K562 (cell line): ENCODE measurements at regions not wholly inside any gene's neighbourhood (a gene's known extent, or its start where the extent isn't known, plus 50 kb on each side); places are given as distances from the start of the nearest gene placed in this dataset.
A peak's percentile ranks its signal among the peaks of the same experiment; 100 is the strongest.

ENCODE experiments used
- ATAC-seq: fragments of 200-7000 bp; cut with Tn5 transposase; 3 replicates; pipeline ENCODE4 v1.9.1; 2020; ENCODE audit warnings: moderate library complexity
- BruUV-seq: library from RNA; stranded (reverse); fragments of 400-500 nt; replicated peaks from 2 replicates; lab custom pipeline; 2021; lab: Mats Ljungman, UMichigan
- CTCF ChIA-PET: fragments of 300-600 bp; formaldehyde crosslinking; extraction: SDS; loops from one replicate; lab custom pipeline; 2021; ENCODE audit warnings: low intra/inter-chr PET ratio; lab: Yijun Ruan, JAX
- POLR2A ChIA-PET: fragments of 300-600, 350-650 bp; sonication (Branson Sonifier 250); formaldehyde crosslinking; extraction: SDS; loops from one replicate; lab custom pipeline; 2021; ENCODE audit warnings: antibody characterized with exemption, inconsistent platforms; lab: Yijun Ruan, JAX
- DNase-seq, 4 experiments: peaks; one replicate each; pipeline versions ENCODE4 v3.0.0 to v3.0.0-alpha.2; 2011 to 2018; ENCODE audit warnings: low spot score in 3 of 4, mixed read lengths in 3 of 4; ENCODE audit errors: extremely low read depth in 1 of 4
- FAIRE-seq: peaks from 2 replicates; lab custom pipeline; 2011; peaks lifted over from hg19 to GRCh38; lab: Jason Lieb, UNC
- H2AFZ ChIP-seq: 2 replicates; pipeline ENCODE4 v1.6.0; 2011; ENCODE audit warnings: low read depth, low read length, control low read depth, inconsistent platforms
- H3K27ac ChIP-seq: fragments of 200-600 bp; 3 replicates; pipeline ENCODE4 v1.8.0; 2011; ENCODE audit warnings: low read depth, mild to moderate bottlenecking, control low read depth, inconsistent platforms, low read length, moderate library complexity, mixed read lengths; ENCODE audit errors: extremely low read depth
- H3K27me3 ChIP-seq, 2 experiments: fragments of 300-600 bp in 1 of 2; 2 replicates in 1 of 2; 3 replicates in 1 of 2; pipeline versions ENCODE4 v1.6.0 to v1.8.0; 2011; ENCODE audit warnings: inconsistent platforms in 2 of 2, low read length in 2 of 2, mild to moderate bottlenecking in 1 of 2, mixed read lengths in 1 of 2, moderate library complexity in 1 of 2; ENCODE audit not compliant: control insufficient read depth in 2 of 2, insufficient read depth in 2 of 2
- H3K36me3 ChIP-seq: fragments of 300-600 bp; 3 replicates; pipeline ENCODE4 v1.8.0; 2011; ENCODE audit warnings: mild to moderate bottlenecking, low read length, inconsistent platforms; ENCODE audit not compliant: control insufficient read depth, insufficient read depth
- H3K4me1 ChIP-seq, 2 experiments: fragments of 200-600 bp in 1 of 2; replicated peaks in 1 of 2; 2 replicates in 1 of 2; 3 replicates in 1 of 2; pipeline versions ENCODE4 v1.5.1 to v1.8.0; 2011; ENCODE audit warnings: inconsistent platforms in 2 of 2, low read length in 2 of 2, mild to moderate bottlenecking in 1 of 2, mixed read lengths in 1 of 2, moderate library complexity in 1 of 2; ENCODE audit not compliant: control insufficient read depth in 2 of 2, insufficient read depth in 2 of 2
- H3K4me2 ChIP-seq: 2 replicates; pipeline ENCODE4 v1.6.1; 2011; ENCODE audit warnings: low read length, control low read depth, inconsistent platforms, mixed read lengths; ENCODE audit not compliant: insufficient read depth
- H3K4me3 ChIP-seq: fragments of 200-600 bp; sonication (generic), shearing (Covaris generic); 2 replicates; pipeline ENCODE4 v1.5.1; 2016; ENCODE audit warnings: control low read depth, inconsistent platforms
- H3K79me2 ChIP-seq: fragments of 200-600 bp; 3 replicates; pipeline ENCODE4 v1.8.0; 2011; ENCODE audit warnings: low read length, inconsistent platforms; ENCODE audit not compliant: control insufficient read depth, insufficient read depth
- H3K9ac ChIP-seq, 2 experiments: 2 replicates each; pipeline versions ENCODE4 v1.6.0 to v1.6.1; 2011; ENCODE audit warnings: low read depth in 2 of 2, low read length in 2 of 2, control low read depth in 1 of 2, inconsistent platforms in 1 of 2, mild to moderate bottlenecking in 1 of 2, mixed read lengths in 1 of 2; ENCODE audit not compliant: insufficient read depth in 1 of 2
- H3K9me1 ChIP-seq: one replicate; pipeline ENCODE4 v1.6.0; 2011; ENCODE audit warnings: inconsistent platforms, mild to moderate bottlenecking, low read length, moderate library complexity; ENCODE audit not compliant: control insufficient read depth, insufficient read depth
- H3K9me3 ChIP-seq: replicated peaks from 2 replicates; pipeline ENCODE4 v1.5.1; 2011; ENCODE audit warnings: low read depth, low read length, inconsistent platforms; ENCODE audit not compliant: control insufficient read depth, insufficient read depth
- H4K20me1 ChIP-seq: replicated peaks from 2 replicates; pipeline ENCODE4 v1.6.1; 2011; ENCODE audit warnings: low read length, inconsistent platforms, mixed read lengths; ENCODE audit not compliant: control insufficient read depth, insufficient read depth
- HNRNPLL ChIP-seq: fragments of 200-400 bp; formaldehyde crosslinking; IDR thresholded peaks from 2 replicates; pipeline ENCODE4 v1.6.1; 2017; ENCODE audit warnings: low read length, low read depth, mild to moderate bottlenecking; ENCODE audit not compliant: poor library complexity, severe bottlenecking
- NR4A1 ChIP-seq, 2 experiments: fragments of 250-450 bp in 1 of 2; fragments of 450-650 bp in 1 of 2; sonication (Bioruptor Pico) in 1 of 2; IDR thresholded peaks; 2 replicates each; pipeline versions ENCODE4 v1.4.0 to v1.6.1; 2016 to 2020; ENCODE audit warnings: mild to moderate bottlenecking in 2 of 2, missing compliant biosample characterization in 1 of 2, missing genetic modification characterization in 1 of 2, moderate library complexity in 1 of 2
- RBBP5 ChIP-seq: fragments of 200-600 bp; sonication (generic); IDR thresholded peaks from 2 replicates; pipeline ENCODE4 v1.6.1; 2012; ENCODE audit warnings: borderline replicate concordance, mild to moderate bottlenecking, low read length, control low read depth, inconsistent platforms; ENCODE audit not compliant: insufficient read depth, poor library complexity, severe bottlenecking
- RFX7 ChIP-seq: fragments of 250-450 bp; sonication (Bioruptor Pico); IDR thresholded peaks from 2 replicates; pipeline ENCODE4 v1.5.1; 2021; ENCODE audit warnings: mild to moderate bottlenecking
- SAFB2 ChIP-seq: fragments of 200-400 bp; formaldehyde crosslinking; IDR thresholded peaks from 2 replicates; pipeline ENCODE4 v1.6.1; 2018; ENCODE audit warnings: borderline replicate concordance, low read length, low read depth, moderate library complexity; ENCODE audit not compliant: severe bottlenecking
- WGBS: fragments of 100-300 bp; shearing (Covaris generic); methylation state at CpG from one replicate; pipeline ENCODE4 v1.1.6; 2016; ENCODE audit warnings: low coverage, mixed read lengths; ENCODE audit not compliant: insufficient coverage; ENCODE audit errors: missing lambda C conversion rate; 5-methylcytosine and 5-hydroxymethylcytosine counted together
- in situ Hi-C: fragments of 300-500 bp; cut with MboI; formaldehyde crosslinking; loops from 4 replicates; pipeline ENCODE4 v1.15.0; 2018; ENCODE audit warnings: inconsistent platforms, mixed read lengths
- intact Hi-C: fragments of 100-400 bp; cut with micrococcal nuclease; formaldehyde crosslinking; loops from 2 replicates; pipeline ENCODE4 v1.14.2; 2022
- TF ChIP-seq, protein P1 (sequence below): fragments of 250-450 bp; sonication (Bioruptor Pico); IDR thresholded peaks from 2 replicates; pipeline ENCODE4 v1.4.0; 2020
- TF ChIP-seq, protein P2 (sequence below): IDR thresholded peaks from 2 replicates; pipeline ENCODE4 v1.6.1; 2016; ENCODE audit warnings: missing genetic modification characterization, missing compliant biosample characterization

DNA sequence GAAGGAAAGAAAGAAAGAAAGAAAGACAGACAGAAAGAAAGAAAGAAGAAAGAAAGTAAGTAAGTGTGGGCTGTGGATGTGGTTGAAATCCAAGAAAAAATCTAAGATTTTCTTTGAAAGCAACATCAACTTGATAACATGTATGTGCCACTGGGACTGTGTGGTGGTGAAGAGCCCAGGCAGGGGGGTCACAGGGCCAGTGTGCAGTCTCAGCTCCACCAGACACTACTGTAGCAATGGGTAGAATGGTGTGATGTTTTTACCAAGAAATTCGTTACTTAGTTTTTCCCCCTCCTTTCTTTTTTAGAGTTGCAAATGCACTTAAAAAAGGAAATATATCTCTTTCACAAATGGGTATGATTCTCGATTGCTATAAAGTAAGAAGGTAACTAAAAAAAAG, 71.9 kb upstream of the CNEP1R1 start:
- ATAC-seq, result no peak
- no TSS peak for BruUV-seq
- CTCF ChIA-PET, result no interaction called here

DNA sequence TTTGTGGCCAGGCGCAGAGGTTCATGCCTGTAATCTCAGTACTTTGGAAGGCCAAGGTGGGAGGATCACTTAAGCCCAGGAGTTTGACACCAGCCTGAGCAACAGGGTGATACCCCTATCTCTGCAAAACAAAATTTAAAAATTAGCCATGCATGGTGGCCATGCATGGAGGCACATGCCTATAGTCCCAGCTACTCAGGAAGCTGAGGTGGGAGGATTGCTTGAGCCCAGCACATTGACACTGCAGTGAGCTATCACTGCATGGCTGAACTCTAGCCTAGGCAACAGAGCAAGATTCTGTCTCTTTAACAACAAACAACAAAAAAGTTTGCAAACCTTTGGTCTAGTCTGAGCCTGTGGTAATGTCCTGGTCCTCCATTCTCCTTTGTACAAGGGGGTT, 69.2 kb upstream of the CNEP1R1 start:
- H3K9me1 ChIP-seq, result no peaks in the 10 kb centered on the region
- WGBS, result 36% methylated on average over 1 of the region's 1 CpG
- H3K4me3 ChIP-seq, result no peak overlapping the region
- ATAC-seq (no peak), FAIRE-seq (no peak), DNase-seq (no peak)
- no peak overlapping the region for H3K27ac ChIP-seq
- H3K4me2 ChIP-seq, result no peak overlapping the region
- in situ Hi-C loops, result no loop called here
- H3K36me3 ChIP-seq, result no peaks in the 10 kb centered on the region
- no peak overlapping the region for H3K9ac ChIP-seq
- no peaks in the 10 kb centered on the region for H3K9me3 ChIP-seq
- H3K27me3 ChIP-seq, result peaks cover 18 to 55% of the 10 kb centered on the region in 2 experiments
- no peak overlapping the region for H2AFZ ChIP-seq
- no peaks in the 10 kb centered on the region for H4K20me1 ChIP-seq
- no peaks in the 10 kb centered on the region for H3K79me2 ChIP-seq
- CTCF ChIA-PET, result no interaction called here
- H3K4me1 ChIP-seq, result no peaks in the 10 kb centered on the region; a peak in 1 of 5 replicates
- BruUV-seq, result no TSS peak
- intact Hi-C loops, result loop anchor here (5.0 kb wide), 1 partner anchor 256 kb away; no protein-coding TSS in a partner anchor
- POLR2A ChIA-PET, result interaction anchor here (0.6 kb wide), 1 partner anchor 142 kb away, joined by 3 read pairs; no protein-coding TSS in a partner anchor
- TF ChIP-seq RFX7 (CRISPR knock-in tag) (no peak), NR4A1 (CRISPR knock-in tag; IDR thresholded peaks at IDR 0.05) (no peak), NR4A1 (tag; IDR thresholded peaks at IDR 0.05) (no peak), SAFB2 (no peak), HNRNPLL (no peak)
- TF ChIP-seq, protein P1, sequence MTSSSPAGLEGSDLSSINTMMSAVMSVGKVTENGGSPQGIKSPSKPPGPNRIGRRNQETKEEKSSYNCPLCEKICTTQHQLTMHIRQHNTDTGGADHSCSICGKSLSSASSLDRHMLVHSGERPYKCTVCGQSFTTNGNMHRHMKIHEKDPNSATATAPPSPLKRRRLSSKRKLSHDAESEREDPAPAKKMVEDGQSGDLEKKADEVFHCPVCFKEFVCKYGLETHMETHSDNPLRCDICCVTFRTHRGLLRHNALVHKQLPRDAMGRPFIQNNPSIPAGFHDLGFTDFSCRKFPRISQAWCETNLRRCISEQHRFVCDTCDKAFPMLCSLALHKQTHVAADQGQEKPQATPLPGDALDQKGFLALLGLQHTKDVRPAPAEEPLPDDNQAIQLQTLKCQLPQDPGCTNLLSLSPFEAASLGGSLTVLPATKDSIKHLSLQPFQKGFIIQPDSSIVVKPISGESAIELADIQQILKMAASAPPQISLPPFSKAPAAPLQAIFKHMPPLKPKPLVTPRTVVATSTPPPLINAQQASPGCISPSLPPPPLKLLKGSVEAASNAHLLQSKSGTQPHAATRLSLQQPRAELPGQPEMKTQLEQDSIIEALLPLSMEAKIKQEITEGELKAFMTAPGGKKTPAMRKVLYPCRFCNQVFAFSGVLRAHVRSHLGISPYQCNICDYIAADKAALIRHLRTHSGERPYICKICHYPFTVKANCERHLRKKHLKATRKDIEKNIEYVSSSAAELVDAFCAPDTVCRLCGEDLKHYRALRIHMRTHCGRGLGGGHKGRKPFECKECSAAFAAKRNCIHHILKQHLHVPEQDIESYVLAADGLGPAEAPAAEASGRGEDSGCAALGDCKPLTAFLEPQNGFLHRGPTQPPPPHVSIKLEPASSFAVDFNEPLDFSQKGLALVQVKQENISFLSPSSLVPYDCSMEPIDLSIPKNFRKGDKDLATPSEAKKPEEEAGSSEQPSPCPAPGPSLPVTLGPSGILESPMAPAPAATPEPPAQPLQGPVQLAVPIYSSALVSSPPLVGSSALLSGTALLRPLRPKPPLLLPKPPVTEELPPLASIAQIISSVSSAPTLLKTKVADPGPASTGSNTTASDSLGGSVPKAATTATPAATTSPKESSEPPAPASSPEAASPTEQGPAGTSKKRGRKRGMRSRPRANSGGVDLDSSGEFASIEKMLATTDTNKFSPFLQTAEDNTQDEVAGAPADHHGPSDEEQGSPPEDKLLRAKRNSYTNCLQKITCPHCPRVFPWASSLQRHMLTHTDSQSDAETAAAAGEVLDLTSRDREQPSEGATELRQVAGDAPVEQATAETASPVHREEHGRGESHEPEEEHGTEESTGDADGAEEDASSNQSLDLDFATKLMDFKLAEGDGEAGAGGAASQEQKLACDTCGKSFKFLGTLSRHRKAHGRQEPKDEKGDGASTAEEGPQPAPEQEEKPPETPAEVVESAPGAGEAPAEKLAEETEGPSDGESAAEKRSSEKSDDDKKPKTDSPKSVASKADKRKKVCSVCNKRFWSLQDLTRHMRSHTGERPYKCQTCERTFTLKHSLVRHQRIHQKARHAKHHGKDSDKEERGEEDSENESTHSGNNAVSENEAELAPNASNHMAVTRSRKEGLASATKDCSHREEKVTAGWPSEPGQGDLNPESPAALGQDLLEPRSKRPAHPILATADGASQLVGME (CRISPR knock-in tag), result no peak

More for the DNA sequence above, 71.9 kb upstream of the CNEP1R1 start:
- Histone ChIP-seq H3K27ac (no peak overlapping the region), H3K4me1 (no peaks in the 10 kb centered on the region; a peak in 1 of 5 replicates), H3K4me3 (no peak overlapping the region), H3K9me1 (no peaks in the 10 kb centered on the region), H3K36me3 (no peaks in the 10 kb centered on the region), H3K4me2 (no peak overlapping the region), H3K79me2 (no peaks in the 10 kb centered on the region), H2AFZ (no peak overlapping the region), H3K9me3 (no peaks in the 10 kb centered on the region), H3K9ac (no peak overlapping the region), H3K27me3 (peaks cover 14 to 49% of the 10 kb centered on the region in 2 experiments), H4K20me1 (no peaks in the 10 kb centered on the region)
- intact Hi-C loops (no loop called here), in situ Hi-C loops (no loop called here)
- FAIRE-seq (no peak), DNase-seq (no peak)
- POLR2A ChIA-PET, result no interaction called here
- TF ChIP-seq, protein P2, sequence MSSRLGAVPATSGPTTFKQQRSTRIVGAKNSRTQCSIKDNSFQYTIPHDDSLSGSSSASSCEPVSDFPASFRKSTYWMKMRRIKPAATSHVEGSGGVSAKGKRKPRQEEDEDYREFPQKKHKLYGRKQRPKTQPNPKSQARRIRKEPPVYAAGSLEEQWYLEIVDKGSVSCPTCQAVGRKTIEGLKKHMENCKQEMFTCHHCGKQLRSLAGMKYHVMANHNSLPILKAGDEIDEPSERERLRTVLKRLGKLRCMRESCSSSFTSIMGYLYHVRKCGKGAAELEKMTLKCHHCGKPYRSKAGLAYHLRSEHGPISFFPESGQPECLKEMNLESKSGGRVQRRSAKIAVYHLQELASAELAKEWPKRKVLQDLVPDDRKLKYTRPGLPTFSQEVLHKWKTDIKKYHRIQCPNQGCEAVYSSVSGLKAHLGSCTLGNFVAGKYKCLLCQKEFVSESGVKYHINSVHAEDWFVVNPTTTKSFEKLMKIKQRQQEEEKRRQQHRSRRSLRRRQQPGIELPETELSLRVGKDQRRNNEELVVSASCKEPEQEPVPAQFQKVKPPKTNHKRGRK (tag), result peak; percentile 77
- no peak for TF ChIP-seq RBBP5
- 5% methylated on average over 2 of the region's 2 CpGs for WGBS
